ENCODE measurements at regions not wholly inside any gene's neighbourhood (a gene's known extent, or its start where the extent isn't known, plus 50 kb on each side); places are given as distances from the start of the nearest gene placed in this dataset.

DNA sequence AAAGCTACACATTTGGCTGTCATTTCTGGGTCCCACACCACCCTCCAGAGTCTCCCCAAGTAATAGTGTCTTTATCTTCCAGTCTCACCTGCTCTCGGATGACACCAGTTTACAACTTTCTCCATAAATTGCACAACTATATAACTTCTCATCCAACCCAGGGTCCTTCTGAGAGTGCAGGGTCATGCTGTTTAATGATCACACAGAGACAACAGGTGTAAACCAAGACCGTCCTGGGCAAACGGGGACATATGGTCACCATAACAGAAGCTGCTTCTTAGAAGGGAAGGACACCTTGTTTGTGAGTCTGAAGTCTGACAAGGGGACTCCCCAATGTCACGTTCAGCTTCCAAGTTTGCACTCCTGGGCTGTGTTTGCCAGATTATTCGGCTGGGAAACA, 74.3 kb downstream of the MAP1LC3B2 start:
- Histone ChIP-seq H2BK15ac (ENCODE audit: low read depth, low read length) (no peak overlapping the region), H3K14ac (ENCODE audit: insufficient read depth, low read length) (no peak overlapping the region), H3K4me2 (ENCODE audit: insufficient read depth, insufficient read length, low read length) (no peak overlapping the region), H3K27ac (ENCODE audit: insufficient read length, low read depth, low read length) (no peak overlapping the region), H2BK5ac (ENCODE audit: insufficient read length, low read length) (no peak overlapping the region), H3K4me1 (ENCODE audit: insufficient read depth, low read length) (no peaks in the 10 kb centered on the region; the same call in 1 of the 2 replicates), H3K23ac (ENCODE audit: insufficient read length, low read depth, low read length) (no peak overlapping the region), H3K79me2 (ENCODE audit: insufficient read depth, low read length) (no peaks in the 10 kb centered on the region), H3K79me1 (ENCODE audit: insufficient read depth, low read depth, low read length, poor library complexity, severe bottlenecking) (no peaks in the 10 kb centered on the region), H4K5ac (ENCODE audit: insufficient read length, low read depth, low read length) (no peak overlapping the region), H3T11ph (ENCODE audit: low read length) (no peak overlapping the region), H2BK120ac (ENCODE audit: low read depth, low read length, poor library complexity, severe bottlenecking) (no peak overlapping the region), H3K56ac (ENCODE audit: insufficient read length, low read depth, low read length) (no peak overlapping the region), H3K9ac (ENCODE audit: extremely low read depth, insufficient read length, low read length) (no peak overlapping the region), H3K27me3 (ENCODE audit: insufficient read depth, low read length) (no peaks in the 10 kb centered on the region), H4K91ac (ENCODE audit: insufficient read length, low read depth, low read length) (no peak overlapping the region), H3K4ac (ENCODE audit: low read depth, low read length) (no peak overlapping the region), H2AK5ac (ENCODE audit: insufficient read length, low read length) (no peak overlapping the region), H3K23me2 (ENCODE audit: insufficient read length, low read depth, low read length, poor library complexity, severe bottlenecking) (no peaks in the 10 kb centered on the region), H3K9me3 (ENCODE audit: control insufficient read depth, low read depth, low read length) (no peaks in the 10 kb centered on the region), H4K8ac (replicated peaks; ENCODE audit: insufficient read length, low read depth, low read length) (no peak overlapping the region), H2AFZ (ENCODE audit: low read length) (no peak overlapping the region), H2BK12ac (ENCODE audit: insufficient read length, low read depth, low read length) (no peak overlapping the region), H2BK20ac (ENCODE audit: low read depth, low read length, poor library complexity, severe bottlenecking) (no peak overlapping the region), H4K20me1 (ENCODE audit: control insufficient read depth, insufficient read depth, insufficient read length) (no peaks in the 10 kb centered on the region), H3K18ac (ENCODE audit: insufficient read length, low read depth, low read length) (no peak overlapping the region)
- WGBS (ENCODE audit: extremely low coverage, insufficient read length, low lambda C conversion rate), result no CpG with 5 or more reads among the region's 5 CpGs
- TF ChIP-seq, protein P1, sequence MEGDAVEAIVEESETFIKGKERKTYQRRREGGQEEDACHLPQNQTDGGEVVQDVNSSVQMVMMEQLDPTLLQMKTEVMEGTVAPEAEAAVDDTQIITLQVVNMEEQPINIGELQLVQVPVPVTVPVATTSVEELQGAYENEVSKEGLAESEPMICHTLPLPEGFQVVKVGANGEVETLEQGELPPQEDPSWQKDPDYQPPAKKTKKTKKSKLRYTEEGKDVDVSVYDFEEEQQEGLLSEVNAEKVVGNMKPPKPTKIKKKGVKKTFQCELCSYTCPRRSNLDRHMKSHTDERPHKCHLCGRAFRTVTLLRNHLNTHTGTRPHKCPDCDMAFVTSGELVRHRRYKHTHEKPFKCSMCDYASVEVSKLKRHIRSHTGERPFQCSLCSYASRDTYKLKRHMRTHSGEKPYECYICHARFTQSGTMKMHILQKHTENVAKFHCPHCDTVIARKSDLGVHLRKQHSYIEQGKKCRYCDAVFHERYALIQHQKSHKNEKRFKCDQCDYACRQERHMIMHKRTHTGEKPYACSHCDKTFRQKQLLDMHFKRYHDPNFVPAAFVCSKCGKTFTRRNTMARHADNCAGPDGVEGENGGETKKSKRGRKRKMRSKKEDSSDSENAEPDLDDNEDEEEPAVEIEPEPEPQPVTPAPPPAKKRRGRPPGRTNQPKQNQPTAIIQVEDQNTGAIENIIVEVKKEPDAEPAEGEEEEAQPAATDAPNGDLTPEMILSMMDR (conservative IDR thresholded peaks at IDR 0.05), result no peak
- Mint-ChIP-seq H3K27ac (no peak overlapping the region), H3K36me3 (ENCODE audit: insufficient read depth in 1 of 3, low read depth in 3 of 3) (no peaks in the 10 kb centered on the region), H3K9me3 (no peaks in the 10 kb centered on the region), H3K4me1 (peaks cover 15 to 25% of the 10 kb centered on the region in 2 experiments), H3K4me3 (no peak overlapping the region), H3K27me3 (ENCODE audit: low read depth) (no peaks in the 10 kb centered on the region; the same call in 1 of the 2 replicates)
- no peak for DNase-seq

All from H9 (cell line).